Bronchial epithelial cell (primary cell): ENCODE measurements at regions not wholly inside any gene's neighbourhood (a gene's known extent, or its start where the extent isn't known, plus 50 kb on each side); places are given as distances from the start of the nearest gene placed in this dataset.
"Not testable (repeated sequence)": the region's sequence is repeated elsewhere in the genome, so short reads cannot be mapped to it uniquely, and the experiment has no call there.

Experiments used
- DNase-seq: peaks from one replicate; pipeline ENCODE4 v3.0.0-alpha.2; 2010; ENCODE audit warnings: low read depth
- FAIRE-seq: peaks from 2 replicates; lab custom pipeline; 2011; peaks lifted over from hg19 to GRCh38; lab: Jason Lieb, UNC
- H3K27me3 ChIP-seq: 2 replicates; pipeline ENCODE4 v1.5.1; 2011; ENCODE audit warnings: low read length; ENCODE audit not compliant: control insufficient read depth, insufficient read depth
- H3K36me3 ChIP-seq: 2 replicates; pipeline ENCODE4 v1.5.1; 2011; ENCODE audit warnings: low read length; ENCODE audit not compliant: control insufficient read depth, insufficient read depth
- H3K4me3 ChIP-seq: 2 replicates; pipeline ENCODE4 v1.5.1; 2011; ENCODE audit warnings: mild to moderate bottlenecking, low read depth, low read length, control low read depth
- TF ChIP-seq, protein P1 (sequence below): IDR thresholded peaks from 2 replicates; pipeline ENCODE4 v1.5.1; 2011; ENCODE audit warnings: mild to moderate bottlenecking, moderate library complexity, low read length, control low read depth, inconsistent platforms; ENCODE audit not compliant: insufficient read depth, severe bottlenecking

DNA sequence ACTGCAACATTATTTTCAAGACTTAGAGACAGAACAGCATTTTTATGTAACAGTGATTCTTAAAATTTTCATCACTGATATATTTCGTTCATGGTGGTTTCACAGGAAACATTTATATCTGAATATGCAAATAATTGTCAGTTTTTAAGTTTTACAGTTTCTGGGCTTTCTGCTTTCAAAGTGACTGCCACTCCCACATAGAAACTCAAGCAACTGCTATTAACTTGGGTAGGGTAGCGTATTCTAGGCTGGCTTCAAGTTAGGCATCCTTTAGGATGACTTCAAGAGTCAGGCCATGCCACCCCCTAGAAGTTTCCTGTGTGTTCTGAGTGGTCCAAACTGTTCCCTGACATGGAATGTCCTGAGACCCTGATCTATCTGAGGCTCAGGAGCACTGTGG is 123.6 kb upstream of the TSPAN8 start:
- TF ChIP-seq, protein P1, sequence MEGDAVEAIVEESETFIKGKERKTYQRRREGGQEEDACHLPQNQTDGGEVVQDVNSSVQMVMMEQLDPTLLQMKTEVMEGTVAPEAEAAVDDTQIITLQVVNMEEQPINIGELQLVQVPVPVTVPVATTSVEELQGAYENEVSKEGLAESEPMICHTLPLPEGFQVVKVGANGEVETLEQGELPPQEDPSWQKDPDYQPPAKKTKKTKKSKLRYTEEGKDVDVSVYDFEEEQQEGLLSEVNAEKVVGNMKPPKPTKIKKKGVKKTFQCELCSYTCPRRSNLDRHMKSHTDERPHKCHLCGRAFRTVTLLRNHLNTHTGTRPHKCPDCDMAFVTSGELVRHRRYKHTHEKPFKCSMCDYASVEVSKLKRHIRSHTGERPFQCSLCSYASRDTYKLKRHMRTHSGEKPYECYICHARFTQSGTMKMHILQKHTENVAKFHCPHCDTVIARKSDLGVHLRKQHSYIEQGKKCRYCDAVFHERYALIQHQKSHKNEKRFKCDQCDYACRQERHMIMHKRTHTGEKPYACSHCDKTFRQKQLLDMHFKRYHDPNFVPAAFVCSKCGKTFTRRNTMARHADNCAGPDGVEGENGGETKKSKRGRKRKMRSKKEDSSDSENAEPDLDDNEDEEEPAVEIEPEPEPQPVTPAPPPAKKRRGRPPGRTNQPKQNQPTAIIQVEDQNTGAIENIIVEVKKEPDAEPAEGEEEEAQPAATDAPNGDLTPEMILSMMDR = no peak
- Histone ChIP-seq H3K36me3 (no peaks in the 10 kb centered on the region), H3K4me3 (no peak overlapping the region), H3K27me3 (no peaks in the 10 kb centered on the region)
- FAIRE-seq (no peak), DNase-seq (no peak)

DNA sequence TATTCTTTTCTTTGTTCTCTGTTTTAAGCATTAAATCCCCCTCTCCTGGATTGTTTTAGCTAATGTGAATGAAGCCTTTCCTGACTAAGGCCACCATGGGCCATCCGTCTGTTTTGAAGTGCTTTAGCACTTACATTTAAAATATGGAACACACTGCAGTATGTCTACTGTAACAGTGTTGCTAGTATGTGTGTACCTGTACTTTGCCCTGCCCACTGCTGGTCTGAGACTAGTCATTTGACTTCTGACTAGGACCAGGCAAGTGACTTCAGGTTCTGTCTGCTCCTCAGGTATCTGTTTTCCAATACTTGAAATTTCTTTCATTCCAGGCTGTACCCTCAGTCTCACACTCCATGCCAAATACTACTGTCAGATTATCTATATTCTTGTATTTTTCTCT is 120.1 kb upstream of the TSPAN8 start:
- H3K36me3 ChIP-seq = no peaks in the 10 kb centered on the region
- TF ChIP-seq, protein P1 = no peak
- no peaks in the 10 kb centered on the region for H3K27me3 ChIP-seq
- FAIRE-seq (no peak), DNase-seq (no peak)
- H3K4me3 ChIP-seq = no peak overlapping the region

DNA sequence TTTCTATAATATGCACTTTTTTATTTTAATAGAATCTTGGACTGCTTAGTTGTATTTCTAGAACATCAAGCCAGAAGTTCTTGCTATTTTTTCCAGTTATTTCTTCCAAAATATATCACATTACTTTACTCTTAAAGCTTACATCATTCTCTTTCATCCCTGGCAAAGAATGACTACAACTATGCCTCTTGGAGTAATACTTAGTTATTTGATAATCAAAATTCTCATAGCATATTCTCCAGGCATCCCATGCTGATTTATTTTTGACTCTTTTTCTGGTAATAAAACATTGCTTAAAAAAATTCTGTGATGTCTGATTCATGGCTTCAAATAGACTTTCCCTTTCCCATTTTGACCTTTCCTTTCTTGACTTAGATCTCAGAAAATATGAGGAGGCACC is 118.7 kb upstream of the TSPAN8 start:
- Histone ChIP-seq H3K4me3 (no peak overlapping the region), H3K36me3 (no peaks in the 10 kb centered on the region), H3K27me3 (no peaks in the 10 kb centered on the region)
- TF ChIP-seq, protein P1 = no peak
- FAIRE-seq (no peak), DNase-seq (no peak)

DNA sequence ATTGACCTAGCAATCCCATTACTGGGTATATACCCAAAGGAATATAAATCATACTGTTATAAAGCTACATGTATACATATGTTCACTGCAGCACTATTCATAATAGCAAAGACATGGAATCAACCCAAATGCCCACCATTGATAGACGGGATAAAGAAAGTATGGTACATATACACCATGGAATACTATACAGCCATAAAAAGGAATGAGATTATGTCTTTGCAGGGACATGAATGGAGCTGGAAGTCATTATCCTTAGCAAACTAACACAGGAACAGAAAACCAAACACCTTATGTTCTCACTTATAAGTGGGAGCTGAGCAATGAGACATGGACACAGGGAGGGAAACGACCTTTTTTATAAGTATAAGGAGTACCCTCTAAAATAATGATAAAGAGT is 113.0 kb upstream of the TSPAN8 start:
- H3K27me3 ChIP-seq, FAIRE-seq, DNase-seq, H3K4me3 ChIP-seq, H3K36me3 ChIP-seq: not testable (repeated sequence)

DNA sequence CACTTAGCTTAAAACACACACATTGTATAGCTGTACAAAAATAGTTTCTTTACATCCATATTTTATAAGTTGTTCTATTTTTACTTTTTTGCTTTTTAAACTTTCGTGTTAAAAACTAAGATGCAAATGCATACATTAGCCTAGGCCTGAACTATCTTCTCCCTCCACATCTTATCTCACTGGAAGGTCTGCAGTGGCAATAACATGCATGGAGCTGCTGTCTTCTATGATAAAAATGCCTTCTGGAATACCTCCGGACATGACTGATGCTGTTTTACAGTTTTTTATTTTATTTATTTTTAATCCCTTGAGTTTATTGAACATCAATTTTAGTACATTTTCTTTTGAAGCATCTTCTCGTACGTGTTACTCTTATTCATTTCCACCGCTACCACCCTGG is 112.3 kb upstream of the TSPAN8 start:
- Histone ChIP-seq H3K4me3 (no peak overlapping the region), H3K36me3 (no peaks in the 10 kb centered on the region), H3K27me3 (no peaks in the 10 kb centered on the region)
- TF ChIP-seq, protein P1 = no peak
- FAIRE-seq (no peak), DNase-seq (no peak)

DNA sequence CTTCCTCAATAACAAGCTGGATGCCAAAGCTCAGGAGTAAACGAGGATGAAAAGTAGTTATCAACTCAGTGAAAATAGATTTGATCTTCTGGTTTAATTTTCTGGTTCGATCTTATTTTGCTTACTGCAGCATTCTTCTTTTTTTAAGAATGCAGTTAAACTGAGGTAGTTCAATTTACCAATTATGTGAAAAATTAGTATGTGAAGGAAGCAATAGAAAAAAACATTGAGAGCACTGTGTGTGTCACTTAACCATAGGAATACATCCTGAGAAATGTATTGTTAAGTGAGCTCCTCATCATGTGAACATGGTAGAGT is 111.4 kb upstream of the TSPAN8 start:
- H3K36me3 ChIP-seq = no peaks in the 10 kb centered on the region
- TF ChIP-seq, protein P1 = no peak
- H3K27me3 ChIP-seq = no peaks in the 10 kb centered on the region
- no peak overlapping the region for H3K4me3 ChIP-seq
- no peak for DNase-seq
- FAIRE-seq = no peak
